Activated naive CD4-positive, alpha-beta T cell treated with anti-CD3 and anti-CD28 coated beads, Interleukin-2, amount 10 ng/mL, durations not matched to agents 7 days and 5 days (primary cell): ENCODE measurements at regions not wholly inside any gene's neighbourhood (a gene's known extent, or its start where the extent isn't known, plus 50 kb on each side); places are given as distances from the start of the nearest gene placed in this dataset.

Experiments
- CTCF ChIA-PET: fragments of 350-600 bp; sonication (Branson Sonifier 250); formaldehyde crosslinking; loops from one replicate; lab custom pipeline; 2021; ENCODE audit warnings: antibody characterized with exemption; lab: Charles Lee
- DNase-seq: peaks from one replicate; pipeline ENCODE4 v3.0.0-alpha.2; 2020
- H3K27ac Mint-ChIP-seq: one replicate; pipeline ENCODE4 v1.8.0; 2021; ENCODE audit warnings: mild to moderate bottlenecking, moderate library complexity, mixed read lengths
- H3K27me3 Mint-ChIP-seq: one replicate; pipeline ENCODE4 v1.8.0; 2021; ENCODE audit warnings: mild to moderate bottlenecking, mixed read lengths
- H3K36me3 Mint-ChIP-seq: one replicate; pipeline ENCODE4 v1.8.0; 2021; ENCODE audit warnings: mixed read lengths
- H3K4me1 Mint-ChIP-seq: one replicate; pipeline ENCODE4 v1.8.0; 2021; ENCODE audit warnings: mixed read lengths
- H3K4me3 Mint-ChIP-seq: one replicate; pipeline ENCODE4 v1.8.0; 2021; ENCODE audit warnings: mild to moderate bottlenecking, moderate library complexity, mixed read lengths
- H3K9me3 Mint-ChIP-seq: one replicate; pipeline ENCODE4 v1.8.0; 2021; ENCODE audit warnings: mixed read lengths

- Mint-ChIP-seq H3K4me3 (no peak overlapping the region), H3K36me3 (no peaks in the 10 kb centered on the region), H3K9me3 (peaks cover 4% of the 10 kb centered on the region), H3K4me1 (no peaks in the 10 kb centered on the region), H3K27ac (no peak overlapping the region), H3K27me3 (no peaks in the 10 kb centered on the region)
- no peak for DNase-seq
- CTCF ChIA-PET = no interaction called here
These were observed 155.4 kb upstream of the GATA6 start for GRCh38 chr18:22013993-22014392.

DNA sequence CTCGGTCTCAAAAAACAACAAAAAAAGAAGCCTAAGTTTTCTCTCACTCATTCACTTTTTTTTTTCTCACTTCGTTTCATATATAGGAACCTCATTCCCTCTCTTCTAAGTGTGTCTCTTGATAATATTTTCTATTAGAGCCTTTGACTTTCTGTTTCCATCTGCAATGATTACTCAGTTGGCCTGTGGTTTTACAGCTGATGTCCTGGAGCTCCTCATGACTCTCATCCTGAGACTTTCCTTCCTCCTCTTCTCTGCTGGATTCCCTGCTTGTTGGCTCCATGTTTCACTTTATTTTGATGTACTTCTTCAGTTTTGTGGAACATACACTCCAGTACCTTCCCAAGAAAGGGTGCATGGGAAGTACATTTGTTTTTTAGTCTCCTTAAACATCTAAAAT lies 154.2 kb upstream of the GATA6 start:
- H3K4me1 Mint-ChIP-seq = no peaks in the 10 kb centered on the region
- DNase-seq = no peak
- H3K9me3 Mint-ChIP-seq = peaks cover 3% of the 10 kb centered on the region
- CTCF ChIA-PET = no interaction called here
- no peak overlapping the region for H3K4me3 Mint-ChIP-seq
- H3K27me3 Mint-ChIP-seq = no peaks in the 10 kb centered on the region
- no peak overlapping the region for H3K27ac Mint-ChIP-seq
- H3K36me3 Mint-ChIP-seq = no peaks in the 10 kb centered on the region

DNA sequence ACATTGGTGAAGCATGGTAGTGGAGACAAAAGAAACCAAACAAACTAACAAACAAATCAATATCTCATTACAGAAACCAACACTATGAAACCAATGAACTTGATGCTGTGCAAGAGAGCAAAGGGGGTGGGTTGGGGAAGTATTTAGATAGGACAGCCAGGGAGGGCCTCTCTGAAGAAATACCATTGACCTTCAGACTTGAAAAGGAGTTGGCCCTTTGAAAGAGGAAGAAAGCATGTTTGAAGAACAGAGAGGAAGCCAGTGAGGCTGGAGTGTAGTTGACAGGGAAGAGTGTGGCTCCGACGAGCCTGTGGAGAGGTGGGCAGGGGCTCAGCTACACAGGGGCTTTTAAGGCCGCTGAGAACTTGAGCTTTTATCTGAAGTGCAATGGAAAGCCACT lies 151.0 kb upstream of the GATA6 start:
- DNase-seq = no peak
- H3K4me3 Mint-ChIP-seq = no peak overlapping the region
- H3K27ac Mint-ChIP-seq = no peak overlapping the region
- peaks cover 3% of the 10 kb centered on the region for H3K9me3 Mint-ChIP-seq
- CTCF ChIA-PET = no interaction called here
- no peaks in the 10 kb centered on the region for H3K4me1 Mint-ChIP-seq
- no peaks in the 10 kb centered on the region for H3K27me3 Mint-ChIP-seq
- H3K36me3 Mint-ChIP-seq = no peaks in the 10 kb centered on the region

GRCh38 chr18:22019193-22019592 lies 150.2 kb upstream of the GATA6 start:
- Mint-ChIP-seq H3K4me3 (no peak overlapping the region), H3K27ac (no peak overlapping the region)

DNA sequence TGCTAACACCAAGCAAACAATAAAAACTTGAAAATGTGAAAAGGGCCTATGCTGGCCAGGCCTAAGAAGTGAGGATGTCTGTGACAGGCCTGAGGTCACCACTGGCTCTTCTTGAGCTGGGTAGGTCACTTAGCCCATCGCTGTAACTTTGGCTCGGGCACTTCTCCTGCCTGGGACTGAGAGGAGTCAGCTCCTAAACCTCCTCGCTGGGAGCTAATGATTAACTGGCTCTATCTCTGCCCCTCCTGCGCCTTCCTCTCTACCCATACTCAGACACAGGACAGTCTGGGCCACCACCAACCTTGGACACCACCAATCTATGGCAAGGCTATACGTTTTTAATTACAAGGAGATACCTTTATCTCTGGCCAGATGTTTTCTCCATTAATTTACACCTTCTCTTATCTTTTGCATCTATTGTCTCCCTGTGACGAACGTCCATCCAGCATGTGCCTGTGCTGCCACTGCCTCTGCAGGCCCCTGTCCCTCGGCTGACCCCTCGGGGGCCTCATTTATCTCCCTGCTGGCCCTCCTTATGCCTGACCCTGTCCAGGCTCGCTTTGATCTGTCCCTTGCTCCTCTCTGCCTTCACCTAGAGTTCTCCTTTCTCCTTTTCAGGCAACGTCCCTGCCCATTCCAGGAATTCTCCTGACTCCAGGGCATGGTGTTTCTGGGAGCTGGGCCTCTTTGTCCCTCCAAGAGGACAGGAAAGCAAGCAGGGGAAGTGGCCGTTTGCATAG lies 149.1 kb upstream of the GATA6 start:
- Mint-ChIP-seq H3K36me3 (no peaks in the 10 kb centered on the region), H3K9me3 (peaks cover under 1% of the 10 kb centered on the region), H3K4me1 (no peaks in the 10 kb centered on the region), H3K4me3 (no peak overlapping the region), H3K27me3 (no peaks in the 10 kb centered on the region), H3K27ac (no peak overlapping the region)
- DNase-seq = no peak
- CTCF ChIA-PET = no interaction called here

More at GRCh38 chr18:22019193-22019592, 150.2 kb upstream of the GATA6 start:
- H3K27me3 Mint-ChIP-seq = no peaks in the 10 kb centered on the region
- H3K36me3 Mint-ChIP-seq = no peaks in the 10 kb centered on the region
- CTCF ChIA-PET = no interaction called here
- no peak for DNase-seq
- H3K9me3 Mint-ChIP-seq = peaks cover 1% of the 10 kb centered on the region
- no peaks in the 10 kb centered on the region for H3K4me1 Mint-ChIP-seq

- Mint-ChIP-seq H3K4me1 (no peaks in the 10 kb centered on the region), H3K36me3 (no peaks in the 10 kb centered on the region), H3K9me3 (no peaks in the 10 kb centered on the region), H3K4me3 (no peak overlapping the region), H3K27ac (no peak overlapping the region), H3K27me3 (no peaks in the 10 kb centered on the region)
- DNase-seq = no peak
- CTCF ChIA-PET = no interaction called here
These were observed 148.5 kb upstream of the GATA6 start for GRCh38 chr18:22020867-22021370.

- no peaks in the 10 kb centered on the region for H3K4me1 Mint-ChIP-seq
- H3K27ac Mint-ChIP-seq = no peak overlapping the region
- no peaks in the 10 kb centered on the region for H3K9me3 Mint-ChIP-seq
- no peaks in the 10 kb centered on the region for H3K27me3 Mint-ChIP-seq
- no peak for DNase-seq
- H3K36me3 Mint-ChIP-seq = no peaks in the 10 kb centered on the region
- no peak overlapping the region for H3K4me3 Mint-ChIP-seq
- CTCF ChIA-PET = no interaction called here
These were observed 147.7 kb upstream of the GATA6 start for GRCh38 chr18:22021701-22022100.

- H3K36me3 Mint-ChIP-seq = no peaks in the 10 kb centered on the region
- no peaks in the 10 kb centered on the region for H3K9me3 Mint-ChIP-seq
- no peak overlapping the region for H3K4me3 Mint-ChIP-seq
- DNase-seq = no peak
- no peaks in the 10 kb centered on the region for H3K4me1 Mint-ChIP-seq
- no peaks in the 10 kb centered on the region for H3K27me3 Mint-ChIP-seq
- H3K27ac Mint-ChIP-seq = no peak overlapping the region
- CTCF ChIA-PET = no interaction called here
These were observed 144.5 kb upstream of the GATA6 start for GRCh38 chr18:22024924-22025323.

- no peak overlapping the region for H3K4me3 Mint-ChIP-seq
- no peaks in the 10 kb centered on the region for H3K27me3 Mint-ChIP-seq
- no peaks in the 10 kb centered on the region for H3K36me3 Mint-ChIP-seq
- CTCF ChIA-PET = no interaction called here
- no peak overlapping the region for H3K27ac Mint-ChIP-seq
- H3K4me1 Mint-ChIP-seq = no peaks in the 10 kb centered on the region
- H3K9me3 Mint-ChIP-seq = no peaks in the 10 kb centered on the region
- no peak for DNase-seq
These were observed 143.0 kb upstream of the GATA6 start for GRCh38 chr18:22026362-22026761.

DNA sequence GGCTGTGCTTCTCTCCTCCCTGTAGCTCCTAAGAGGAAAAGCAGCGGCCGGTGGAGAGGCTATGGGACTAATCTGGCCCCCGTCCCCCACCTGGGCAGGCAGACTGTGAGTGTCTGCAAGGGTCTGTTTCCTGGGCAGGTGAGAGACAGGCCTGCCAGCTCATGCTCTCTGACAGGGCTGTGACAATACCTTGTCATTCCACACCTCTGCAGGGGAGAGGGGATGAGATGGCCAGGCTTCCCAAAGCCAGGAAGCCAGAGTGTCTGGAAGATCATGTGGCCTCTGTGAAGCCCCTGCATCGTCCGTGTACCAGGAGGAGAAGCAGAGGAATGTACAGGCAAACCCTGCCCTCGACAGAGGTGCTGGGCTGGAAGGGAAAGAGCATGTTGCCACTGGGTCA lies 142.5 kb upstream of the GATA6 start:
- CTCF ChIA-PET = no interaction called here

DNA sequence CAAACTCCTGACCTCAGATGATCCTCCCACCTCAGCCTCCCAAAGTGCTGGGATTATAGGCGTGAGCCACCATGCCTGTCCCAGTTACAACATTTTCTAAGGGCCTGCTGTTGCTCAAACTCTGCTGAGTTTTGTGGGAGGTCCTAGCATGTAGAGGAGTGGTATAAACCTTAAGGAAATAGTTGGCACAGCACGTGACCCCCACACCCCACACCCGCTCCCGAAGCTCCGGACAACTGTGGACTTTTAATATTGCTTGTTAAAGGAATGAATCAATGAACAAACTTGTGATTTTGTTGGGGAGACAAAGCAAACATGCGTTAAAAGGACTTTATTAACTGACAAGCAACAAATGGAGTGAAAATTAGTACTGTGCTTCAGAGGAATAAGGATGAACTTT lies 137.8 kb upstream of the GATA6 start:
- no peak for DNase-seq
- no peaks in the 10 kb centered on the region for H3K36me3 Mint-ChIP-seq
- no peak overlapping the region for H3K27ac Mint-ChIP-seq
- no peaks in the 10 kb centered on the region for H3K27me3 Mint-ChIP-seq
- no peaks in the 10 kb centered on the region for H3K9me3 Mint-ChIP-seq
- no peaks in the 10 kb centered on the region for H3K4me1 Mint-ChIP-seq
- no peak overlapping the region for H3K4me3 Mint-ChIP-seq
- CTCF ChIA-PET = no interaction called here

More for the DNA sequence above, 142.5 kb upstream of the GATA6 start:
- H3K27me3 Mint-ChIP-seq = no peaks in the 10 kb centered on the region
- no peaks in the 10 kb centered on the region for H3K9me3 Mint-ChIP-seq
- no peak overlapping the region for H3K27ac Mint-ChIP-seq
- H3K4me1 Mint-ChIP-seq = no peaks in the 10 kb centered on the region
- no peak for DNase-seq
- no peaks in the 10 kb centered on the region for H3K36me3 Mint-ChIP-seq
- H3K4me3 Mint-ChIP-seq = no peak overlapping the region

- no peaks in the 10 kb centered on the region for H3K9me3 Mint-ChIP-seq
- CTCF ChIA-PET = no interaction called here
- H3K27ac Mint-ChIP-seq = no peak overlapping the region
- no peaks in the 10 kb centered on the region for H3K27me3 Mint-ChIP-seq
- no peaks in the 10 kb centered on the region for H3K36me3 Mint-ChIP-seq
- no peak overlapping the region for H3K4me3 Mint-ChIP-seq
- no peaks in the 10 kb centered on the region for H3K4me1 Mint-ChIP-seq
- no peak for DNase-seq
These were observed 136.9 kb upstream of the GATA6 start for GRCh38 chr18:22032392-22032961.

- Mint-ChIP-seq H3K4me3 (no peak overlapping the region), H3K36me3 (no peaks in the 10 kb centered on the region), H3K27me3 (no peaks in the 10 kb centered on the region), H3K27ac (no peak overlapping the region), H3K9me3 (no peaks in the 10 kb centered on the region), H3K4me1 (no peaks in the 10 kb centered on the region)
- no peak for DNase-seq
- CTCF ChIA-PET = no interaction called here
These were observed 136.3 kb upstream of the GATA6 start for GRCh38 chr18:22033085-22033484.

DNA sequence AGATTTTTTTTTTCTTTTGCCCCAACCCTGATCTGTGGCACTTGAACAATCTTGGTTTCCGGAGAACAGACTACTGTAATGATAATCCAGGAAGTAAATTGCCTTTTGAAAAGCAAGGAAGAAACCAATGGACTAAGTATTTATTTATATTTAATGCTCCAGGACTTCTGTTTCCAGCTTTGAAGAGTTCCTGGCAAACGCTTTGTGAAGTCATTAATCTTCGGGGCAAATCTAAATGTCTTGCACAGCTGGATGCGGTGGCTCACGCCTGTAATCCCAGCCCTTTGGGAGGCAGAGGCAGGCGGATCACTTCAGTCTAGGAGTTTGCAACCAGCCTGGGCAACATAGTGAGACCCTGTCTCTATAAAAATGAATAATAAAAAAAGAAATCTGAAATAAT lies 135.1 kb upstream of the GATA6 start:
- no peaks in the 10 kb centered on the region for H3K27me3 Mint-ChIP-seq
- CTCF ChIA-PET = no interaction called here

GRCh38 chr18:22040533-22040932 lies 128.9 kb upstream of the GATA6 start:
- Mint-ChIP-seq H3K4me1 (no peaks in the 10 kb centered on the region), H3K27ac (no peak overlapping the region), H3K9me3 (no peaks in the 10 kb centered on the region), H3K4me3 (no peak overlapping the region), H3K27me3 (no peaks in the 10 kb centered on the region), H3K36me3 (no peaks in the 10 kb centered on the region)
- no peak for DNase-seq
- CTCF ChIA-PET = no interaction called here

More for the DNA sequence above, 135.1 kb upstream of the GATA6 start:
- no peaks in the 10 kb centered on the region for H3K4me1 Mint-ChIP-seq
- DNase-seq = no peak
- H3K4me3 Mint-ChIP-seq = no peak overlapping the region
- no peaks in the 10 kb centered on the region for H3K36me3 Mint-ChIP-seq
- H3K9me3 Mint-ChIP-seq = no peaks in the 10 kb centered on the region
- no peak overlapping the region for H3K27ac Mint-ChIP-seq
